Natural killer cell (primary cell): ENCODE measurements at regions not wholly inside any gene's neighbourhood (a gene's known extent, or its start where the extent isn't known, plus 50 kb on each side); places are given as distances from the start of the nearest gene placed in this dataset.

Experiments used
- ATAC-seq, 3 donors: fragments of 150-1000 bp in 2 of 3; fragments of 200-7000 bp in 1 of 3; cut with Tn5 transposase; 1 replicate in 1 of 3; 2 replicates in 2 of 3; pipeline ENCODE4 v1.10.0; 2021; ENCODE audit warnings: mild to moderate bottlenecking in 2 of 3, moderate library complexity in 2 of 3
- DNase-seq, 2 donors: peaks; one replicate each; pipeline versions ENCODE4 v3.0.0 to v3.0.0-alpha.2; 2013 to 2021; ENCODE audit warnings: mixed read lengths in 1 of 2
- H3K27ac ChIP-seq: one replicate; pipeline ENCODE4 v1.5.1; 2013; ENCODE audit warnings: mild to moderate bottlenecking, low read length
- H3K27me3 ChIP-seq: one replicate; pipeline ENCODE4 v1.6.1; 2013; ENCODE audit warnings: low read length; ENCODE audit not compliant: control insufficient read depth, insufficient read depth
- H3K36me3 ChIP-seq: one replicate; pipeline ENCODE4 v1.6.1; 2013; ENCODE audit warnings: low read length; ENCODE audit not compliant: control insufficient read depth, insufficient read depth
- H3K4me1 ChIP-seq: one replicate; pipeline ENCODE4 v1.6.1; 2013; ENCODE audit warnings: low read length; ENCODE audit not compliant: control insufficient read depth, insufficient read depth
- H3K4me3 ChIP-seq: one replicate; pipeline ENCODE4 v1.5.1; 2013; ENCODE audit warnings: low read length
- H3K9me3 ChIP-seq: one replicate; pipeline ENCODE4 v1.6.1; 2013; ENCODE audit warnings: low read length; ENCODE audit not compliant: control insufficient read depth, insufficient read depth
- H3K27ac Mint-ChIP-seq, 2 donors: one replicate each; pipeline ENCODE4 v1.8.0; 2022; ENCODE audit warnings: mild to moderate bottlenecking in 2 of 2, mixed read lengths in 2 of 2, moderate library complexity in 1 of 2
- H3K27me3 Mint-ChIP-seq, 2 donors: one replicate each; pipeline ENCODE4 v1.8.0; 2022; ENCODE audit warnings: low read depth in 2 of 2, mixed read lengths in 2 of 2
- H3K36me3 Mint-ChIP-seq: one replicate; pipeline ENCODE4 v1.8.0; 2022; ENCODE audit warnings: mixed read lengths
- H3K4me1 Mint-ChIP-seq, 2 donors: one replicate each; pipeline ENCODE4 v1.8.0; 2022; ENCODE audit warnings: mixed read lengths in 2 of 2
- H3K4me3 Mint-ChIP-seq: one replicate; pipeline ENCODE4 v1.8.0; 2022; ENCODE audit warnings: mild to moderate bottlenecking, moderate library complexity, mixed read lengths
- H3K9me3 Mint-ChIP-seq, 2 donors: one replicate each; pipeline ENCODE4 v1.8.0; 2022; ENCODE audit warnings: mixed read lengths in 2 of 2
- WGBS: methylation state at CpG from one replicate; pipeline ENCODE4 v1.1.7; 2013; ENCODE audit warnings: missing lambda C conversion rate; ENCODE audit not compliant: insufficient coverage; 5-methylcytosine and 5-hydroxymethylcytosine counted together
- intact Hi-C: fragments of 100-400 bp; cut with micrococcal nuclease; formaldehyde crosslinking; loops from one replicate; pipeline ENCODE4 v1.14.2; 2022
- TF ChIP-seq, protein P1 (sequence below): fragments of 200-600 bp; IDR thresholded peaks from one replicate; pipeline ENCODE4 v1.8.0; 2022; ENCODE audit warnings: antibody characterized with exemption

DNA sequence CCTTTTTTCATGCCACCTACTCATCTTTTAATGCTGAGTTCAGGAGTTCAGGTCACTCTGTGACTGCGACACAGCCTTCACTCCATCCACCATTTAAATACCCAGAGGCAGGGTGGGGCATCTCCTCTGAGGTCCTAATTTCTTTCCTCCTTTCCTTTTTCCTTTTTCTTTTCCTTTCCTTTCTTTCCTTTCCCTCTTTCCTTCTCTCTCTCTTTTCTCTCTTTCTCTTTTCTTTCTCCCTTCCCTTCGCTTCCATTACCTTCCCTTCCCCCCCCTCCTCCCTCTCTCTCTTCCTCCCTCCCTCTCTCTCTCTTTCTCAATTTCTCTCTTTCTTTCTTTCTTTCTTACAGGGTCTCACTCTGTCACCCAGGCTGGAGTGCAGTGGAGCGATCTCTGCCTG is 145.9 kb upstream of the SVIL start:
- H3K36me3 Mint-ChIP-seq: no peaks in the 10 kb centered on the region
- Histone ChIP-seq H3K4me1 (no peaks in the 10 kb centered on the region), H3K9me3 (no peaks in the 10 kb centered on the region), H3K36me3 (no peaks in the 10 kb centered on the region), H3K27ac (no peak overlapping the region), H3K27me3 (no peaks in the 10 kb centered on the region), H3K4me3 (no peak overlapping the region)
- intact Hi-C loops: no loop called here
- H3K9me3 Mint-ChIP-seq: no peaks in the 10 kb centered on the region
- whole genome bisulfite sequencing: 91% methylated on average over 3 of the region's 3 CpGs
- peaks cover 15 to 16% of the 10 kb centered on the region in 2 donors for H3K27me3 Mint-ChIP-seq
- DNase-seq (no peak), ATAC-seq (no peak)
- H3K4me1 Mint-ChIP-seq: peaks cover 7 to 8% of the 10 kb centered on the region in 2 donors
- TF ChIP-seq, protein P1, sequence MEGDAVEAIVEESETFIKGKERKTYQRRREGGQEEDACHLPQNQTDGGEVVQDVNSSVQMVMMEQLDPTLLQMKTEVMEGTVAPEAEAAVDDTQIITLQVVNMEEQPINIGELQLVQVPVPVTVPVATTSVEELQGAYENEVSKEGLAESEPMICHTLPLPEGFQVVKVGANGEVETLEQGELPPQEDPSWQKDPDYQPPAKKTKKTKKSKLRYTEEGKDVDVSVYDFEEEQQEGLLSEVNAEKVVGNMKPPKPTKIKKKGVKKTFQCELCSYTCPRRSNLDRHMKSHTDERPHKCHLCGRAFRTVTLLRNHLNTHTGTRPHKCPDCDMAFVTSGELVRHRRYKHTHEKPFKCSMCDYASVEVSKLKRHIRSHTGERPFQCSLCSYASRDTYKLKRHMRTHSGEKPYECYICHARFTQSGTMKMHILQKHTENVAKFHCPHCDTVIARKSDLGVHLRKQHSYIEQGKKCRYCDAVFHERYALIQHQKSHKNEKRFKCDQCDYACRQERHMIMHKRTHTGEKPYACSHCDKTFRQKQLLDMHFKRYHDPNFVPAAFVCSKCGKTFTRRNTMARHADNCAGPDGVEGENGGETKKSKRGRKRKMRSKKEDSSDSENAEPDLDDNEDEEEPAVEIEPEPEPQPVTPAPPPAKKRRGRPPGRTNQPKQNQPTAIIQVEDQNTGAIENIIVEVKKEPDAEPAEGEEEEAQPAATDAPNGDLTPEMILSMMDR: no peak
- H3K27ac Mint-ChIP-seq: no peak overlapping the region
- H3K4me3 Mint-ChIP-seq: no peak overlapping the region

DNA sequence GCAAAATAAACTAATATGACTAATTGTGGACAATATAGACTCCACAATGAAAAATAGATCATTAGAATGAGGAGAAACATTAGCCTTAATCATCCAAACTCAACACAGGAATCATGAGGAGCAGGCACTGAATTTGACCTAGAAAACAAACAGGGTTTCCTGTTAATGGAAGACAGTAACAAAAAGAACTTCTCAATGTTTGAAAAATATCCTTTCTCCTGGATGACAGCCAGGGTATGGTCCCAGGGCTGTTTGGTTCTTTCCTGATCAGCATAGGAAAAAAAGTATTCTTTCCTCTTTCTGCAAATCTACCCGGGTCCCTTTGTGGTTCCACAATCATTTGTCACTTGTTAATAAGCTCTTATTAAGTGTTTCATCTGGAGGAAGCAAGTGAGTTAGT is 145.3 kb upstream of the SVIL start:
- peaks cover 7 to 8% of the 10 kb centered on the region in 2 donors for H3K4me1 Mint-ChIP-seq
- WGBS: 20% methylated on average over 1 of the region's 1 CpG
- H3K36me3 Mint-ChIP-seq: no peaks in the 10 kb centered on the region
- no peak overlapping the region for H3K27ac Mint-ChIP-seq
- intact Hi-C loops: no loop called here
- H3K36me3 ChIP-seq: no peaks in the 10 kb centered on the region
- peaks cover 15 to 16% of the 10 kb centered on the region in 2 donors for H3K27me3 Mint-ChIP-seq
- H3K4me1 ChIP-seq: no peaks in the 10 kb centered on the region
- H3K9me3 Mint-ChIP-seq: no peaks in the 10 kb centered on the region
- no peak overlapping the region for H3K4me3 ChIP-seq
- TF ChIP-seq, protein P1: no peak
- ATAC-seq (no peak), DNase-seq (no peak)
- H3K4me3 Mint-ChIP-seq: no peak overlapping the region
- H3K9me3 ChIP-seq: no peaks in the 10 kb centered on the region
- H3K27ac ChIP-seq: no peak overlapping the region
- H3K27me3 ChIP-seq: no peaks in the 10 kb centered on the region

DNA sequence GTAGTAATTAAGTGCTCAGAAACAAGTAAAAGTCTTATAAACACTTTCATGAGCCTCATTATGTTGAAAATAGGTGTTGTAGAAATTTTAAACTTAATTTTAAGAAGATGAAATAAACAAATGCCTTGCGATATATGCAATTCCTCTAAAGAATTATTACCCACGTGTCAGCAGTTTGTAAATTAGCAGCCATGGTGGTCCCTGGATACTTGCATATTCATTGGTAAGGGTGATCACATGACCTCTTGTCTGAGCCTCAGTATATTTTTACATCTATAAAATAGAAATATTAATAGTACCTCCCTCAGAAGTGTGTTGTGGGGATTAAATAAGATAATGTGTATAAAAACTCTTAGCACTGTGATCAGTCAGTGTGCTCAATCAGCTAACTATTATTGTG is 141.5 kb upstream of the SVIL start:
- ATAC-seq (no peak), DNase-seq (no peak)
- Histone ChIP-seq H3K4me1 (peaks cover 5% of the 10 kb centered on the region), H3K36me3 (no peaks in the 10 kb centered on the region), H3K9me3 (no peaks in the 10 kb centered on the region), H3K27me3 (no peaks in the 10 kb centered on the region), H3K4me3 (no peak overlapping the region), H3K27ac (no peak overlapping the region)
- Mint-ChIP-seq H3K4me1 (peaks cover 11 to 12% of the 10 kb centered on the region in 2 donors), H3K9me3 (no peaks in the 10 kb centered on the region), H3K27ac (no peak overlapping the region), H3K4me3 (no peak overlapping the region), H3K36me3 (no peaks in the 10 kb centered on the region), H3K27me3 (peaks cover 8 to 12% of the 10 kb centered on the region in 2 donors)
- TF ChIP-seq, protein P1: no peak
- 70% methylated on average over 2 of the region's 2 CpGs for WGBS
- intact Hi-C loops: no loop called here

DNA sequence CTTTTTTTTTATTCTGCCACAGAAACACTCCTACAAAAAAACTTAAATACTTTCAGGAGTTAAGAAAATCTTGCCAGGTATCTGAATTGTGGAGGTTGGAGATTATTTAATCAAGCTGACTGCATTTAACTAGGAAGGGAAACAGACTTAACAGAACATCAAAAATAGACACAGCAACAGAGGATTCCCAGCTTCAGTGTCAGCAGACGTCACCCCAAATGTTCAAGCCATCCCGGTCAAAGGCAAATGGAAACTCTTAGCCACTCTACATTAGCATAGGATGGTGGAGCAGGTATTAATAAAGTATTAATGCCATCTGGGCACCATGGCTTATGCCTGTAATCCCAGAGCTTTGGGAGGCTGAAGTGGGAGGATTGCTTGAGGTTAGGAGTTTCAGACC is 139.7 kb upstream of the SVIL start:
- TF ChIP-seq, protein P1: no peak
- no peak overlapping the region for H3K4me3 Mint-ChIP-seq
- 83% methylated on average over 2 of the region's 2 CpGs for WGBS
- Histone ChIP-seq H3K9me3 (no peaks in the 10 kb centered on the region), H3K4me1 (peaks cover 5% of the 10 kb centered on the region), H3K27ac (no peak overlapping the region), H3K27me3 (no peaks in the 10 kb centered on the region), H3K4me3 (no peak overlapping the region), H3K36me3 (no peaks in the 10 kb centered on the region)
- intact Hi-C loops: no loop called here
- no peak for ATAC-seq
- no peaks in the 10 kb centered on the region for H3K9me3 Mint-ChIP-seq
- peaks cover 6 to 17% of the 10 kb centered on the region in 2 donors for H3K27me3 Mint-ChIP-seq
- no peak for DNase-seq
- no peak overlapping the region for H3K27ac Mint-ChIP-seq
- peaks cover 8 to 11% of the 10 kb centered on the region in 2 donors for H3K4me1 Mint-ChIP-seq
- no peaks in the 10 kb centered on the region for H3K36me3 Mint-ChIP-seq
